Endodermal cell (in vitro differentiated cells): ENCODE measurements at regions not wholly inside any gene's neighbourhood (a gene's known extent, or its start where the extent isn't known, plus 50 kb on each side); places are given as distances from the start of the nearest gene placed in this dataset.

Experiments used
- DNase-seq: peaks from one replicate; pipeline ENCODE4 v3.0.0-alpha.2; 2017
- H3K27ac ChIP-seq: 2 replicates; pipeline ENCODE4 v1.5.1; 2013; ENCODE audit warnings: mild to moderate bottlenecking, low read depth, low read length, moderate library complexity
- H3K27me3 ChIP-seq: 2 replicates; pipeline ENCODE4 v1.6.1; 2013; ENCODE audit warnings: mild to moderate bottlenecking, low read length, moderate library complexity; ENCODE audit not compliant: insufficient read depth, control insufficient read depth, poor library complexity, severe bottlenecking
- H3K36me3 ChIP-seq: 2 replicates; pipeline ENCODE4 v1.7.0; 2013; ENCODE audit warnings: mild to moderate bottlenecking, low read length, moderate library complexity; ENCODE audit not compliant: control insufficient read depth, insufficient read depth
- H3K4me1 ChIP-seq: one replicate; pipeline ENCODE4 v1.7.0; 2013; ENCODE audit warnings: low read length; ENCODE audit not compliant: control insufficient read depth, insufficient read depth
- H3K4me3 ChIP-seq: 2 replicates; pipeline ENCODE4 v1.5.1; 2013; ENCODE audit warnings: mild to moderate bottlenecking, low read length, moderate library complexity
- H3K9ac ChIP-seq: 2 replicates; pipeline ENCODE4 v1.6.1; 2013; ENCODE audit warnings: mild to moderate bottlenecking, low read length, moderate library complexity; ENCODE audit not compliant: poor library complexity, severe bottlenecking; ENCODE audit errors: extremely low read depth
- H3K9me3 ChIP-seq: 2 replicates; pipeline ENCODE4 v1.6.1; 2013; ENCODE audit warnings: mild to moderate bottlenecking, low read length, moderate library complexity; ENCODE audit not compliant: control insufficient read depth
- H3K27ac Mint-ChIP-seq: 2 replicates; pipeline ENCODE4 v1.8.0; 2020; ENCODE audit warnings: mixed read lengths
- H3K27me3 Mint-ChIP-seq: 2 replicates; pipeline ENCODE4 v1.8.0; 2021; ENCODE audit warnings: mild to moderate bottlenecking, mixed read lengths; ENCODE audit not compliant: insufficient read depth
- H3K36me3 Mint-ChIP-seq: 2 replicates; pipeline ENCODE4 v1.8.0; 2020; ENCODE audit warnings: low read depth, mixed read lengths
- H3K4me1 Mint-ChIP-seq: 2 replicates; pipeline ENCODE4 v1.8.0; 2020; ENCODE audit warnings: mixed read lengths
- H3K4me3 Mint-ChIP-seq: 2 replicates; pipeline ENCODE4 v1.8.0; 2020; ENCODE audit warnings: mild to moderate bottlenecking, moderate library complexity, mixed read lengths
- H3K9me3 Mint-ChIP-seq: 2 replicates; pipeline ENCODE4 v1.8.0; 2020; ENCODE audit warnings: mild to moderate bottlenecking, mixed read lengths
- WGBS, 2 experiments: methylation state at CpG; one replicate each; pipeline versions ENCODE4 v1.1.5 to v1.1.7; 2013; ENCODE audit warnings: missing lambda C conversion rate in 2 of 2, mixed read lengths in 1 of 2; ENCODE audit not compliant: insufficient coverage in 1 of 2, insufficient read length in 1 of 2; 5-methylcytosine and 5-hydroxymethylcytosine counted together
- TF ChIP-seq, protein P1 (sequence below): fragments of 200-600 bp; sonication (generic); conservative IDR thresholded peaks from 2 replicates; pipeline ENCODE4 v1.5.0; 2021; ENCODE audit warnings: antibody characterized with exemption, mild to moderate bottlenecking

- TF ChIP-seq, protein P1, sequence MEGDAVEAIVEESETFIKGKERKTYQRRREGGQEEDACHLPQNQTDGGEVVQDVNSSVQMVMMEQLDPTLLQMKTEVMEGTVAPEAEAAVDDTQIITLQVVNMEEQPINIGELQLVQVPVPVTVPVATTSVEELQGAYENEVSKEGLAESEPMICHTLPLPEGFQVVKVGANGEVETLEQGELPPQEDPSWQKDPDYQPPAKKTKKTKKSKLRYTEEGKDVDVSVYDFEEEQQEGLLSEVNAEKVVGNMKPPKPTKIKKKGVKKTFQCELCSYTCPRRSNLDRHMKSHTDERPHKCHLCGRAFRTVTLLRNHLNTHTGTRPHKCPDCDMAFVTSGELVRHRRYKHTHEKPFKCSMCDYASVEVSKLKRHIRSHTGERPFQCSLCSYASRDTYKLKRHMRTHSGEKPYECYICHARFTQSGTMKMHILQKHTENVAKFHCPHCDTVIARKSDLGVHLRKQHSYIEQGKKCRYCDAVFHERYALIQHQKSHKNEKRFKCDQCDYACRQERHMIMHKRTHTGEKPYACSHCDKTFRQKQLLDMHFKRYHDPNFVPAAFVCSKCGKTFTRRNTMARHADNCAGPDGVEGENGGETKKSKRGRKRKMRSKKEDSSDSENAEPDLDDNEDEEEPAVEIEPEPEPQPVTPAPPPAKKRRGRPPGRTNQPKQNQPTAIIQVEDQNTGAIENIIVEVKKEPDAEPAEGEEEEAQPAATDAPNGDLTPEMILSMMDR: no peak
- no peak overlapping the region for H3K27ac Mint-ChIP-seq
These were observed 247.5 kb downstream of the MREG start for GRCh38 chr2:215765729-215766360.

DNA sequence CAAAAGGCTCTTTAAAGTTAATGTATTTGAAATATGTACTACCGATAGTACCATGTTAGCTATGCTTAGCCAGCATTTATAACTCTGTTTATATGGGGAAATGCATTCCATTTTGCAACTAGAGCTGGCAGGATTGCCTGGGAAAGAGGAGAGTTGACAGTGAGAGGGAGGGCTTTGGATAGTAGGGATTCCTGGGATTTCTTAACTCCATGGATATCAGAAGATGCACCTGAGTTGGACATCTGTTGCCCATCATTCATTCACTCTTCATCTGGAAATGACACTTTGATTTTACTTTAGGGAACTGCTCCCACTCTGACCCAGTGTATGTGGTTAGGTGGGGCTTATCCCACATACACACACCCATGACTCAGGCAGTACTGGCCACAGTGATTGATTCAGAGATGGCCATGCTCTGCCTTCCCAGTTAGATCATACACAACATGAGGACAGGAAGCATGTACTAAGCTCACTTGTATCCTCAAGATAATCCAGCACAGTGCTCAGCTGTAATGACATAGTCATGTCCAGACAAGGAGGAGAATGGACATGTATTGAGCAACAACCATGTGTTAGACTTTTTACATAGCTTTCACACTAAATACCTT lies 248.8 kb downstream of the MREG start:
- DNase-seq: no peak
- no peaks in the 10 kb centered on the region for H3K4me1 ChIP-seq
- peaks cover 29% of the 10 kb centered on the region for H3K9me3 ChIP-seq
- no peak overlapping the region for H3K9ac ChIP-seq
- TF ChIP-seq, protein P1: no peak
- Mint-ChIP-seq H3K4me1 (peaks cover 2% of the 10 kb centered on the region), H3K36me3 (peaks cover 5% of the 10 kb centered on the region), H3K27ac (no peak overlapping the region), H3K27me3 (no peaks in the 10 kb centered on the region), H3K9me3 (peaks cover 5% of the 10 kb centered on the region), H3K4me3 (no peak overlapping the region)
- no peak overlapping the region for H3K27ac ChIP-seq
- H3K27me3 ChIP-seq: no peaks in the 10 kb centered on the region
- 100% methylated on average over 1 of the region's 1 CpG; no CpG with 5 or more reads in 1 of the 2 experiments for WGBS, 2 experiments
- no peak overlapping the region for H3K4me3 ChIP-seq
- H3K36me3 ChIP-seq: no peaks in the 10 kb centered on the region

More at GRCh38 chr2:215765729-215766360, 247.5 kb downstream of the MREG start:
- Histone ChIP-seq H3K9ac (no peak overlapping the region), H3K27me3 (no peaks in the 10 kb centered on the region), H3K4me1 (peaks cover 4% of the 10 kb centered on the region), H3K27ac (no peak overlapping the region), H3K4me3 (no peak overlapping the region), H3K9me3 (peaks cover 40% of the 10 kb centered on the region), H3K36me3 (no peaks in the 10 kb centered on the region)
- H3K4me3 Mint-ChIP-seq: no peak overlapping the region
- H3K36me3 Mint-ChIP-seq: peaks cover 6% of the 10 kb centered on the region
- no peak for DNase-seq
- H3K27me3 Mint-ChIP-seq: no peaks in the 10 kb centered on the region
- H3K9me3 Mint-ChIP-seq: peaks cover 5% of the 10 kb centered on the region
- H3K4me1 Mint-ChIP-seq: peaks cover 6% of the 10 kb centered on the region
- WGBS, 2 experiments: 93 to 100% methylated on average over 3 to 4 of the region's 4 CpGs

DNA sequence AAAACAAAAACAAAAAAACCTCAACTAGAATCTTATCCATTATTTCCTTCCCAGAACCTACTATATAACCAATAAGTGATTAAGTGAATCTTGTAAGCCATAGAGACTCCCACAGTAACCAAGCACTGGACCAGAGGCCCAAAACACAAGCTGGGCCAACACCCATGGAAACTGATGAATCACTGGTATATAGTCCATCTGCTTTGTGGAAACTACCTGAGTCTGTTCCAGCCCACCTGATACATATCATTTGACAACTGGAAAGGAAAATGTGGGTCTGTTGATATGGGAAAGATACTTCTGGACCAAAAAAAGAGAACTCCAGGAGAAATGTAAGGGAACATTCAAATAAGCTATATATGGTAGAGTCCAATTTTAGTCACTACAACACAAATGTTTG lies 252.8 kb downstream of the MREG start:
- H3K27ac ChIP-seq: no peak overlapping the region
- H3K36me3 ChIP-seq: no peaks in the 10 kb centered on the region
- H3K9ac ChIP-seq: no peak overlapping the region
- Mint-ChIP-seq H3K4me1 (no peaks in the 10 kb centered on the region), H3K9me3 (peaks cover 8% of the 10 kb centered on the region), H3K27ac (no peak overlapping the region), H3K27me3 (no peaks in the 10 kb centered on the region), H3K4me3 (no peak overlapping the region), H3K36me3 (peaks cover 5% of the 10 kb centered on the region)
- no peak overlapping the region for H3K4me3 ChIP-seq
- DNase-seq: no peak
- TF ChIP-seq, protein P1: no peak
- H3K27me3 ChIP-seq: no peaks in the 10 kb centered on the region
- H3K4me1 ChIP-seq: no peaks in the 10 kb centered on the region
- peaks cover 4% of the 10 kb centered on the region for H3K9me3 ChIP-seq
